ENCODE measurements at regions not wholly inside any gene's neighbourhood (a gene's known extent, or its start where the extent isn't known, plus 50 kb on each side); places are given as distances from the start of the nearest gene placed in this dataset.
A peak's percentile ranks its signal among the peaks of the same experiment; 100 is the strongest.

DNA sequence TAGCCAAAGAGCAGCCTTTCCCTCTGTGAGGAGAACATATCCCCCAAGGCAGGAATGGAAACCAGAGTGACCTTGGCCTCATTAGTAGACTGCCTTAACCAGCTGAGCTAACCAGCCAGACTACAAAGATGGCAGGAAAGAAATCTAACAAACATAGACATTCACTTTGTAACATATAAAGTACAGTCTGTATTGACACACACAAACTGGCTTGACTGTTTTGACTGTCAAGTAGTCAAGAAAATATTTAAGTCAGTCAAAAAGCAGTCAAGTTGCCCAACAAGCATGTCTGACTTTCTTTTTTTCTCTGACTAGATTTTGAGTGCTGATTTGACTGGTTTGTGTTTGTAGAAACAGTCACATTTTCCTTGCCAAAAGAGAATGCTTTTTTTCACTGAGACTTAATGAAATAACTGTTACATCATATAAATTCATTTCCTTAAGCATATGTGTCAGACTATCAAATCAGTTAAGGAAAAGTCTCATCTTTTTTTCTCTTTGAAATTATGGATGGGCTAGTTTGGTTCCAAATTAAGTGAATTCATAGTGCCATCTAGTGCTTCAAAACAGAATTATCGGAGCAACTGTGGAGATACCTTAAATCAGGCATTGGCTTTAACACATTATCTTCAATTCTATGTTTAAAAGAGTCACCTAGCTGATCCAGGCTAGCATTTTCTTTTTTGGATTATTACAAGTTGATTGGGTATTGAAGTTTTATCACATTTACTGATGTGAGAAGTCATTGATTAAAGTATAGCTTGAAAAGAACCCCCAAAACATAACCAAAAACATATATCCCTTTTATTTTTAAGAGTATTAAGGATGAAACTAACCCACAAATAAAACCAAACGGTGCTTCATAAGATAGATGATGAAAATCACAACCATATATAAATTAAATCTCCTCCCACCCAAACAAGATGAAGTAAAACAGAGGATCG, 75.0 kb downstream of the ATP6V1G3 start (continued):
- TF ChIP-seq, protein P1, sequence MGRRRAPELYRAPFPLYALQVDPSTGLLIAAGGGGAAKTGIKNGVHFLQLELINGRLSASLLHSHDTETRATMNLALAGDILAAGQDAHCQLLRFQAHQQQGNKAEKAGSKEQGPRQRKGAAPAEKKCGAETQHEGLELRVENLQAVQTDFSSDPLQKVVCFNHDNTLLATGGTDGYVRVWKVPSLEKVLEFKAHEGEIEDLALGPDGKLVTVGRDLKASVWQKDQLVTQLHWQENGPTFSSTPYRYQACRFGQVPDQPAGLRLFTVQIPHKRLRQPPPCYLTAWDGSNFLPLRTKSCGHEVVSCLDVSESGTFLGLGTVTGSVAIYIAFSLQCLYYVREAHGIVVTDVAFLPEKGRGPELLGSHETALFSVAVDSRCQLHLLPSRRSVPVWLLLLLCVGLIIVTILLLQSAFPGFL (CRISPR knock-in tag; IDR thresholded peaks at IDR 0.05) = no peak
- peak; percentile 90 to 95 for TF ChIP-seq RAD21 (CRISPR knock-in tag; conservative IDR thresholded peaks at IDR 0.05 in 1 of 2, IDR thresholded peaks at IDR 0.05 in 1 of 2)
- TF ChIP-seq ZNF384 (IDR thresholded peaks at IDR 0.05; ENCODE audit: low read depth, low read length) = peak; percentile 24; the same call in 1 of the 2 replicates
- TF ChIP-seq, protein P2, sequence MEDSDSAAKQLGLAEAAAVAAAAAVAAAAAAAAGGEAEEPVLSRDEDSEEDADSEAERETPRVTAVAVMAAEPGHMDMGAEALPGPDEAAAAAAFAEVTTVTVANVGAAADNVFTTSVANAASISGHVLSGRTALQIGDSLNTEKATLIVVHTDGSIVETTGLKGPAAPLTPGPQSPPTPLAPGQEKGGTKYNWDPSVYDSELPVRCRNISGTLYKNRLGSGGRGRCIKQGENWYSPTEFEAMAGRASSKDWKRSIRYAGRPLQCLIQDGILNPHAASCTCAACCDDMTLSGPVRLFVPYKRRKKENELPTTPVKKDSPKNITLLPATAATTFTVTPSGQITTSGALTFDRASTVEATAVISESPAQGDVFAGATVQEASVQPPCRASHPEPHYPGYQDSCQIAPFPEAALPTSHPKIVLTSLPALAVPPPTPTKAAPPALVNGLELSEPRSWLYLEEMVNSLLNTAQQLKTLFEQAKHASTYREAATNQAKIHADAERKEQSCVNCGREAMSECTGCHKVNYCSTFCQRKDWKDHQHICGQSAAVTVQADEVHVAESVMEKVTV (CRISPR knock-in tag; IDR thresholded peaks at IDR 0.05) = peak; percentile 93
- TF ChIP-seq NR2F6 (CRISPR knock-in tag; IDR thresholded peaks at IDR 0.05) = no peak
- TF ChIP-seq PYGO2 (tag; IDR thresholded peaks at IDR 0.05) = no peak
- TF ChIP-seq, protein P3, sequence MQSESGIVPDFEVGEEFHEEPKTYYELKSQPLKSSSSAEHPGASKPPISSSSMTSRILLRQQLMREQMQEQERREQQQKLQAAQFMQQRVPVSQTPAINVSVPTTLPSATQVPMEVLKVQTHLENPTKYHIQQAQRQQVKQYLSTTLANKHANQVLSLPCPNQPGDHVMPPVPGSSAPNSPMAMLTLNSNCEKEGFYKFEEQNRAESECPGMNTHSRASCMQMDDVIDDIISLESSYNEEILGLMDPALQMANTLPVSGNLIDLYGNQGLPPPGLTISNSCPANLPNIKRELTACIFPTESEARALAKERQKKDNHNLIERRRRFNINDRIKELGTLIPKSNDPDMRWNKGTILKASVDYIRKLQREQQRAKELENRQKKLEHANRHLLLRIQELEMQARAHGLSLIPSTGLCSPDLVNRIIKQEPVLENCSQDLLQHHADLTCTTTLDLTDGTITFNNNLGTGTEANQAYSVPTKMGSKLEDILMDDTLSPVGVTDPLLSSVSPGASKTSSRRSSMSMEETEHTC (IDR thresholded peaks at IDR 0.05) = no peak
- TF ChIP-seq, protein P4, sequence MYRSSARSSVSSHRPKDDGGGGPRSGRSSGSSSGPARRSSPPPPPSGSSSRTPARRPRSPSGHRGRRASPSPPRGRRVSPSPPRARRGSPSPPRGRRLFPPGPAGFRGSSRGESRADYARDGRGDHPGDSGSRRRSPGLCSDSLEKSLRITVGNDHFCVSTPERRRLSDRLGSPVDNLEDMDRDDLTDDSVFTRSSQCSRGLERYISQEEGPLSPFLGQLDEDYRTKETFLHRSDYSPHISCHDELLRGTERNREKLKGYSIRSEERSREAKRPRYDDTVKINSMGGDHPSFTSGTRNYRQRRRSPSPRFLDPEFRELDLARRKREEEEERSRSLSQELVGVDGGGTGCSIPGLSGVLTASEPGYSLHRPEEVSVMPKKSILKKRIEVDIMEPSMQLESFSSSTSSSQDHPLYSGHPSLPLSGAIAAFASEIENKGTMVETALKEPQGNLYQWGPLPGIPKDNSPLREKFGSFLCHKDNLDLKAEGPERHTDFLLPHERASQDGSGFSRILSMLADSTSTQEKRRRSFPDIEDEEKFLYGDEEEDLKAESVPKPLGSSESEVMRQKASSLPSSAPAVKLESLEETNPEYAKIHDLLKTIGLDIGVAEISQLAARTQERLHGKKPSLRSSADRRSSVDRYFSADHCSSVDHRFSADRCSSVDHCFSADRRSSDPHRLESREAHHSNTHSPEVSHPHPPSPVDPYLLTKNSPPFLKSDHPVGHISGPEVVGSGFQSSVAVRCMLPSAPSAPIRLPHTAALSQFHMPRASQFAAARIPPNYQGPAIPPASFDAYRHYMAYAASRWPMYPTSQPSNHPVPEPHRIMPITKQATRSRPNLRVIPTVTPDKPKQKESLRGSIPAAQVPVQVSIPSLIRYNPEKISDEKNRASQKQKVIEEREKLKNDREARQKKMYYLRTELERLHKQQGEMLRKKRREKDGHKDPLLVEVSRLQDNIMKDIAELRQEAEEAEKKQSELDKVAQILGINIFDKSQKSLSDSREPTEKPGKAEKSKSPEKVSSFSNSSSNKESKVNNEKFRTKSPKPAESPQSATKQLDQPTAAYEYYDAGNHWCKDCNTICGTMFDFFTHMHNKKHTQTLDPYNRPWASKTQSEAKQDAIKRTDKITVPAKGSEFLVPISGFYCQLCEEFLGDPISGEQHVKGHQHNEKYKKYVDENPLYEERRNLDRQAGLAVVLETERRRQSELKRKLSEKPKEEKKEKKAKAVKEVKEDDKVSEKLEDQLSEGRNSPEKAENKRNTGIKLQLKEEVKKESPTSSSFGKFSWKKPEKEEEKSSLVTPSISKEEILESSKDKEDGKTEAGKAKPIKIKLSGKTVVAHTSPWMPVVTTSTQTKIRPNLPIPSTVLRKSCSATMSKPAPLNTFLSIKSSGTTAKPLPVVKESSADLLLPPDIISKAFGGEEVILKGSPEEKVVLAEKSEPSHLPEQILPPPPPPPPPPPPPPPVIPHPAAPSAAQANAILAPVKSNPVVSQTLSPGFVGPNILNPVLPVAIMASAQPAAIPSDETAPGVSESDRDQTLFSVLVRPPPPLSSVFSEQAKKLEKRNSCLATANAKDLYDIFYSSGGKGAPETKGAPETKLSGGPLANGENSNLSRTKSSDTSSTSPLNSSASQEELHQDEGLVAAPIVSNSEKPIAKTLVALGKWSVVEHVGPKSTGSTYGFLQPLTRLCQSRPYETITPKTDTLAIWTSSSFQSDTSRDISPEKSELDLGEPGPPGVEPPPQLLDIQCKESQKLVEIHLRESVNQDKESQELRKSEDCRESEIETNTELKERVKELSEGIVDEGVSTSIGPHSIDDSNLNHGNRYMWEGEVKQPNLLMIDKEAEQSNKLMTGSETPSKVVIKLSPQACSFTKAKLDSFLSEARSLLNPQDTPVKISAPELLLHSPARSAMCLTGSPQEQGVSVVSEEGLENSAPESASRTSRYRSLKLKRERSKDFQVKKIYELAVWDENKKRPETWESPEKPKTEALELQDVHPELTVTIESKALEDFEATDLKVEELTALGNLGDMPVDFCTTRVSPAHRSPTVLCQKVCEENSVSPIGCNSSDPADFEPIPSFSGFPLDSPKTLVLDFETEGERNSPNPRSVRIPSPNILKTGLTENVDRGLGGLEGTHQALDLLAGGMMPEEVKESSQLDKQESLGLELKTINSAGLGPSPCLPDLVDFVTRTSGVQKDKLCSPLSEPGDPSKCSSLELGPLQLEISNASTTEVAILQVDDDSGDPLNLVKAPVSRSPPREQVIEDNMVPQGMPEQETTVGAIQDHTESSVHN (IDR thresholded peaks at IDR 0.05; ENCODE audit: borderline replicate concordance in 1 of 2, low read depth in 1 of 2) = no peak
- TF ChIP-seq, protein P5, sequence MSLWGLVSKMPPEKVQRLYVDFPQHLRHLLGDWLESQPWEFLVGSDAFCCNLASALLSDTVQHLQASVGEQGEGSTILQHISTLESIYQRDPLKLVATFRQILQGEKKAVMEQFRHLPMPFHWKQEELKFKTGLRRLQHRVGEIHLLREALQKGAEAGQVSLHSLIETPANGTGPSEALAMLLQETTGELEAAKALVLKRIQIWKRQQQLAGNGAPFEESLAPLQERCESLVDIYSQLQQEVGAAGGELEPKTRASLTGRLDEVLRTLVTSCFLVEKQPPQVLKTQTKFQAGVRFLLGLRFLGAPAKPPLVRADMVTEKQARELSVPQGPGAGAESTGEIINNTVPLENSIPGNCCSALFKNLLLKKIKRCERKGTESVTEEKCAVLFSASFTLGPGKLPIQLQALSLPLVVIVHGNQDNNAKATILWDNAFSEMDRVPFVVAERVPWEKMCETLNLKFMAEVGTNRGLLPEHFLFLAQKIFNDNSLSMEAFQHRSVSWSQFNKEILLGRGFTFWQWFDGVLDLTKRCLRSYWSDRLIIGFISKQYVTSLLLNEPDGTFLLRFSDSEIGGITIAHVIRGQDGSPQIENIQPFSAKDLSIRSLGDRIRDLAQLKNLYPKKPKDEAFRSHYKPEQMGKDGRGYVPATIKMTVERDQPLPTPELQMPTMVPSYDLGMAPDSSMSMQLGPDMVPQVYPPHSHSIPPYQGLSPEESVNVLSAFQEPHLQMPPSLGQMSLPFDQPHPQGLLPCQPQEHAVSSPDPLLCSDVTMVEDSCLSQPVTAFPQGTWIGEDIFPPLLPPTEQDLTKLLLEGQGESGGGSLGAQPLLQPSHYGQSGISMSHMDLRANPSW (CRISPR knock-in tag; IDR thresholded peaks at IDR 0.05) = no peak
- TF ChIP-seq KAT7 (CRISPR knock-in tag; IDR thresholded peaks at IDR 0.05; ENCODE audit: borderline replicate concordance) = no peak
